HepG2 (cell line): ENCODE measurements at regions not wholly inside any gene's neighbourhood (a gene's known extent, or its start where the extent isn't known, plus 50 kb on each side); places are given as distances from the start of the nearest gene placed in this dataset.

Experiments used
- BORCS8-MEF2B ChIP-seq: sonication (generic); formaldehyde crosslinking; IDR thresholded peaks from 2 replicates; pipeline ENCODE4 v1.8.0; 2022; ENCODE audit warnings: mild to moderate bottlenecking, missing genetic modification reagents
- CCAR2 ChIP-seq: fragments of 200-400 bp; formaldehyde crosslinking; optimal IDR thresholded peaks from 2 replicates; pipeline ENCODE3; 2018; ENCODE audit warnings: low read depth, mild to moderate bottlenecking, low read length, moderate library complexity
- CEBPB ChIP-seq: IDR thresholded peaks from 2 replicates; pipeline ENCODE4 v1.6.1; 2011; ENCODE audit warnings: low read depth, low read length, improper control_type of control experiment, borderline replicate concordance
- CTCF ChIP-seq: sonication (generic); formaldehyde crosslinking; IDR thresholded peaks from 2 replicates; pipeline ENCODE4 v1.5.0; 2020; ENCODE audit warnings: mild to moderate bottlenecking, missing genetic modification reagents, moderate library complexity
- ELF3 ChIP-seq: IDR thresholded peaks from 2 replicates; pipeline ENCODE4 v1.6.1; 2016; ENCODE audit warnings: missing genetic modification reagents, missing compliant biosample characterization
- HNRNPL ChIP-seq: fragments of 200-400 bp; formaldehyde crosslinking; IDR thresholded peaks from 2 replicates; pipeline ENCODE4 v1.6.1; 2017; ENCODE audit warnings: mild to moderate bottlenecking, low read depth, low read length
- POLR2A ChIP-seq, 2 experiments: IDR thresholded peaks; 2 replicates each; pipeline ENCODE4 v1.6.1; 2011; ENCODE audit warnings: low read depth in 2 of 2, low read length in 2 of 2, mild to moderate bottlenecking in 1 of 2, moderate library complexity in 1 of 2; ENCODE audit not compliant: insufficient read depth in 1 of 2
- SNRNP70 ChIP-seq: fragments of 200-400 bp; formaldehyde crosslinking; IDR thresholded peaks from 2 replicates; pipeline ENCODE4 v1.6.1; 2017; ENCODE audit warnings: mild to moderate bottlenecking, low read depth, low read length, moderate library complexity
- ZNF530 ChIP-seq: sonication (generic); formaldehyde crosslinking; IDR thresholded peaks from 2 replicates; pipeline ENCODE4 v1.5.0; 2020; ENCODE audit warnings: low read depth, mild to moderate bottlenecking, missing genetic modification reagents
- ZNF572 ChIP-seq: sonication (generic); formaldehyde crosslinking; IDR thresholded peaks from 2 replicates; pipeline ENCODE4 v1.5.1; 2020; ENCODE audit warnings: mild to moderate bottlenecking, missing genetic modification reagents
- ZNF639 ChIP-seq: conservative IDR thresholded peaks from 2 replicates; pipeline ENCODE4 v1.6.1; 2018; ENCODE audit warnings: missing genetic modification reagents
- ZSCAN20 ChIP-seq: sonication (generic); formaldehyde crosslinking; IDR thresholded peaks from 2 replicates; pipeline ENCODE4 v1.4.0; 2020; ENCODE audit warnings: missing genetic modification reagents, mild to moderate bottlenecking, borderline replicate concordance

GRCh38 chr3:68242606-68243005, 588.2 kb upstream of the SUCLG2 start:
- TF ChIP-seq HNRNPL (no peak), ZNF530 (CRISPR knock-in tag) (no peak), ELF3 (no peak), POLR2A (IDR thresholded peaks at IDR 0.05; ENCODE audit: insufficient read depth in 1 of 2, low read depth in 2 of 2, low read length in 2 of 2) (no peak), CTCF (CRISPR knock-in tag) (no peak), SNRNP70 (no peak), ZNF572 (no peak), ZSCAN20 (CRISPR knock-in tag) (no peak), CCAR2 (no peak), CEBPB (no peak), ZNF639 (no peak), BORCS8-MEF2B (CRISPR knock-in tag) (no peak)
